GM21381 (cell line): ENCODE measurements at regions not wholly inside any gene's neighbourhood (a gene's known extent, or its start where the extent isn't known, plus 50 kb on each side); places are given as distances from the start of the nearest gene placed in this dataset.

Experiments used
- ATAC-seq: cut with Tn5 transposase; IDR thresholded peaks from one replicate; pipeline ENCODE4 v1.9.1; 2021; ENCODE audit warnings: mild to moderate bottlenecking, moderate library complexity; ENCODE audit not compliant: unreplicated experiment

- ATAC-seq, result no peak
Measured at GRCh38 chr1:59017501-59018231, 233.8 kb upstream of the JUN start.

- ATAC-seq, result no peak
Measured at GRCh38 chr1:59018446-59018845, 234.6 kb upstream of the JUN start.

GRCh38 chr1:59018860-59019259 is 235.0 kb upstream of the JUN start:
- no peak for ATAC-seq

- peak; percentile 92 for ATAC-seq
Measured at GRCh38 chr1:59020151-59020997, 236.5 kb upstream of the JUN start.

GRCh38 chr1:59022199-59022598 is 238.4 kb upstream of the JUN start:
- ATAC-seq, result no peak

- ATAC-seq, result no peak
Measured at GRCh38 chr1:59022799-59023198, 239.0 kb upstream of the JUN start.

GRCh38 chr1:59025201-59025600 is 241.4 kb upstream of the JUN start:
- no peak for ATAC-seq

- ATAC-seq, result peak; percentile 93
Measured at GRCh38 chr1:59025898-59026426, 242.1 kb upstream of the JUN start.

GRCh38 chr1:59026472-59026948 is 242.7 kb upstream of the JUN start:
- no peak for ATAC-seq

GRCh38 chr1:59027177-59027576 is 243.3 kb upstream of the JUN start:
- ATAC-seq, result no peak

GRCh38 chr1:59028048-59028447 is 244.2 kb upstream of the JUN start:
- no peak for ATAC-seq

- ATAC-seq, result no peak
Measured at GRCh38 chr1:59029411-59030167, 245.7 kb upstream of the JUN start.

- no peak for ATAC-seq
Measured at GRCh38 chr1:59032228-59032627, 248.4 kb upstream of the JUN start.

GRCh38 chr1:59033761-59034160 is 249.9 kb upstream of the JUN start:
- no peak for ATAC-seq

GRCh38 chr1:59034925-59035324 is 251.1 kb upstream of the JUN start:
- no peak for ATAC-seq

GRCh38 chr1:59039551-59039950 is 255.7 kb upstream of the JUN start:
- ATAC-seq, result no peak

- ATAC-seq, result no peak
Measured at GRCh38 chr1:59040486-59040885, 256.4 kb upstream of the FGGY start.

- ATAC-seq, result no peak
Measured at GRCh38 chr1:59041646-59042277, 255.1 kb upstream of the FGGY start.

GRCh38 chr1:59043796-59044195 is 253.1 kb upstream of the FGGY start:
- ATAC-seq, result no peak

- ATAC-seq, result no peak
Measured at GRCh38 chr1:59044535-59045121, 252.3 kb upstream of the FGGY start.
